ENCODE measurements at regions not wholly inside any gene's neighbourhood (a gene's known extent, or its start where the extent isn't known, plus 50 kb on each side); places are given as distances from the start of the nearest gene placed in this dataset.

GRCh38 chr4:157898836-157899605 is 273.8 kb downstream of the GASK1B start:
- DNase-seq (ENCODE audit: low read depth): peak; percentile 4
- no peak for TF ChIP-seq CTCF (IDR thresholded peaks at IDR 0.05; ENCODE audit: insufficient read depth, low read length)
- H3K4me3 ChIP-seq (ENCODE audit: low read depth, low read length): no peak overlapping the region

- TF ChIP-seq CTCF (IDR thresholded peaks at IDR 0.05; ENCODE audit: insufficient read depth, low read length): no peak
- H3K4me3 ChIP-seq (ENCODE audit: low read depth, low read length): no peak overlapping the region
- DNase-seq (ENCODE audit: low read depth): no peak
Measured at GRCh38 chr4:157897855-157898370, 274.9 kb downstream of the GASK1B start.

- no peak for TF ChIP-seq CTCF (IDR thresholded peaks at IDR 0.05; ENCODE audit: insufficient read depth, low read length)
- H3K4me3 ChIP-seq (ENCODE audit: low read depth, low read length): no peak overlapping the region
- no peak for DNase-seq (ENCODE audit: low read depth)
Measured at GRCh38 chr4:157896726-157897125, 276.1 kb downstream of the GASK1B start.

GRCh38 chr4:157895205-157895604 is 277.6 kb downstream of the GASK1B start:
- H3K4me3 ChIP-seq (ENCODE audit: low read depth, low read length): no peak overlapping the region
- TF ChIP-seq CTCF (IDR thresholded peaks at IDR 0.05; ENCODE audit: insufficient read depth, low read length): no peak
- DNase-seq (ENCODE audit: low read depth): no peak

- DNase-seq (ENCODE audit: low read depth): no peak
Measured at GRCh38 chr4:157889788-157890187, 283.0 kb downstream of the GASK1B start.

GRCh38 chr4:157888281-157888680 is 284.5 kb downstream of the GASK1B start:
- no peak for DNase-seq (ENCODE audit: low read depth)
- H3K4me3 ChIP-seq (ENCODE audit: low read depth, low read length): no peak overlapping the region
- TF ChIP-seq CTCF (IDR thresholded peaks at IDR 0.05; ENCODE audit: insufficient read depth, low read length): no peak

More at GRCh38 chr4:157889788-157890187, 283.0 kb downstream of the GASK1B start:
- no peak for TF ChIP-seq CTCF (IDR thresholded peaks at IDR 0.05; ENCODE audit: insufficient read depth, low read length)
- H3K4me3 ChIP-seq (ENCODE audit: low read depth, low read length): no peak overlapping the region

Data from fibroblast of the aortic adventitia (primary cell).